ENCODE measurements at regions not wholly inside any gene's neighbourhood (a gene's known extent, or its start where the extent isn't known, plus 50 kb on each side); places are given as distances from the start of the nearest gene placed in this dataset.

GRCh38 chr5:124050120-124050770 is 538.3 kb downstream of the CSNK1G3 start:
- TF ChIP-seq CTCF (conservative IDR thresholded peaks at IDR 0.05 in 1 of 2, IDR thresholded peaks at IDR 0.05 in 1 of 2; ENCODE audit: low read depth in 1 of 2, low read length in 2 of 2) (no peak), EZH2 (IDR thresholded peaks at IDR 0.05; ENCODE audit: low read length, missing control alignments) (no peak)

Data from fibroblast of lung (primary cell).